ENCODE measurements at regions not wholly inside any gene's neighbourhood (a gene's known extent, or its start where the extent isn't known, plus 50 kb on each side); places are given as distances from the start of the nearest gene placed in this dataset.

GRCh38 chr10:64071218-64071617 is 550.0 kb downstream of the REEP3 start:
- TF ChIP-seq CTCF (tag by site-specific recombination; IDR thresholded peaks at IDR 0.05) (no peak), ZSCAN5A (tag by site-specific recombination; IDR thresholded peaks at IDR 0.05) (no peak), ZNF155 (tag by site-specific recombination; IDR thresholded peaks at IDR 0.05) (no peak), ZNF398 (tag by site-specific recombination; IDR thresholded peaks at IDR 0.05) (no peak), ZNF596 (tag by site-specific recombination; IDR thresholded peaks at IDR 0.05) (no peak), ZBTB48 (tag by site-specific recombination; IDR thresholded peaks at IDR 0.05) (no peak), GFI1B (tag by site-specific recombination; IDR thresholded peaks at IDR 0.05) (no peak), ZNF776 (tag by site-specific recombination; IDR thresholded peaks at IDR 0.05; ENCODE audit: borderline replicate concordance) (no peak)
